CD4-positive, alpha-beta T cell (primary cell): ENCODE measurements at regions not wholly inside any gene's neighbourhood (a gene's known extent, or its start where the extent isn't known, plus 50 kb on each side); places are given as distances from the start of the nearest gene placed in this dataset.

ENCODE experiments used
- ATAC-seq: fragments of 200-7000 bp; cut with Tn5 transposase; one replicate; pipeline ENCODE4 v1.10.0; 2022; ENCODE audit warnings: mild to moderate bottlenecking; ENCODE audit not compliant: poor library complexity
- CTCF ChIA-PET: fragments of 350-600 bp; sonication (Branson Sonifier 250); formaldehyde crosslinking; loops from one replicate; lab custom pipeline; 2021; ENCODE audit warnings: antibody characterized with exemption, inconsistent platforms; lab: Charles Lee
- POLR2A ChIA-PET: fragments of 350-600 bp; sonication (Branson Sonifier 250); formaldehyde crosslinking; loops from one replicate; lab custom pipeline; 2021; ENCODE audit warnings: antibody characterized with exemption, inconsistent platforms; lab: Charles Lee
- DNase-seq, 14 experiments: peaks; one replicate each; pipeline ENCODE4 v3.0.0-alpha.2; 2013 to 2020; ENCODE audit warnings: mixed read lengths in 2 of 14
- H3K27ac ChIP-seq, 2 donors: one replicate each; pipeline versions ENCODE4 v1.5.1 to v1.7.0; 2013; ENCODE audit warnings: low read length in 2 of 2, low read depth in 1 of 2, mild to moderate bottlenecking in 1 of 2
- H3K27me3 ChIP-seq, 2 experiments: 1 replicate in 1 of 2; 2 replicates in 1 of 2; pipeline versions ENCODE4 v1.6.1 to v1.7.0; 2013; ENCODE audit warnings: low read length in 2 of 2, control low read depth in 1 of 2, mild to moderate bottlenecking in 1 of 2, moderate library complexity in 1 of 2; ENCODE audit not compliant: insufficient read depth in 2 of 2, control insufficient read depth in 1 of 2
- H3K36me3 ChIP-seq: one replicate; pipeline ENCODE4 v1.6.1; 2013; ENCODE audit warnings: low read length, control low read depth; ENCODE audit not compliant: insufficient read depth
- H3K4me1 ChIP-seq: one replicate; pipeline ENCODE4 v1.6.1; 2013; ENCODE audit warnings: low read length, control low read depth; ENCODE audit not compliant: insufficient read depth
- H3K4me3 ChIP-seq: one replicate; pipeline ENCODE4 v1.5.1; 2013; ENCODE audit warnings: mild to moderate bottlenecking, low read length, moderate library complexity
- H3K9me3 ChIP-seq, 2 experiments: 1 replicate in 1 of 2; 2 replicates in 1 of 2; pipeline versions ENCODE4 v1.6.1 to v1.7.0; 2013; ENCODE audit warnings: low read length in 2 of 2, mild to moderate bottlenecking in 2 of 2, control low read depth in 1 of 2, moderate library complexity in 1 of 2; ENCODE audit not compliant: control insufficient read depth in 1 of 2, insufficient read depth in 1 of 2
- H3K27ac Mint-ChIP-seq: one replicate; pipeline ENCODE4 v1.8.0; 2020; ENCODE audit warnings: mixed read lengths
- H3K27me3 Mint-ChIP-seq: one replicate; pipeline ENCODE4 v1.8.0; 2021; ENCODE audit warnings: mixed read lengths
- H3K36me3 Mint-ChIP-seq: one replicate; pipeline ENCODE4 v1.8.0; 2021; ENCODE audit warnings: low read depth, mixed read lengths
- H3K4me1 Mint-ChIP-seq: one replicate; pipeline ENCODE4 v1.8.0; 2021; ENCODE audit warnings: low read depth, mixed read lengths
- H3K4me3 Mint-ChIP-seq: one replicate; pipeline ENCODE4 v1.8.0; 2020; ENCODE audit warnings: mild to moderate bottlenecking, mixed read lengths
- H3K9me3 Mint-ChIP-seq: one replicate; pipeline ENCODE4 v1.8.0; 2020; ENCODE audit warnings: mixed read lengths
- intact Hi-C, 2 experiments: fragments of 100-400 bp; cut with DNase I in 1 of 2; cut with micrococcal nuclease in 1 of 2; formaldehyde crosslinking; loops; one replicate each; pipeline versions ENCODE4 v1.15.1 to v1.9.0; 2023 to 2025; cut with DNase I, micrococcal nuclease
- TF ChIP-seq, protein P1 (sequence below): fragments of 200-600 bp; IDR thresholded peaks from one replicate; pipeline ENCODE4 v1.8.0; 2022; ENCODE audit warnings: antibody characterized with exemption, mild to moderate bottlenecking

DNA sequence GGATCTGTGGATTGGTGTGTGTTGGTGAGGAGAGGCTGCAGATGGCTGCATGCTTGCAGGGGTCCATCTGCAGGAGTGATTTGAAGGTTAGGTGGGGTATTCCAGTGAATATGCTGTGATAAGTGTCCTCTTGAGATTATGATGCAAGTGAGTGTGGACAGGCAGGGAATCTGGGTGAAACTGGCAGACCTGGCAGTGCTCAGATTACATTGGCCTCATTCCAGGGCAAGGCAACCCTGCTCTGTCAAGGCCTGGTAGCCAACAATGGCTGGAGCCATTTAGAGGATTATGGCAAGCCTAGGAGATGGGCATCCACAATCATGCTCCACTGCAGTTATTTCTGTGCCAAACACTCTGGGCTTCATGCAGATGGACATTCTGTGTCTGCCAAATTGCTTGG lies 113.9 kb downstream of the RTL3 start:
- intact Hi-C loops: no loop called here
- Mint-ChIP-seq H3K9me3 (peaks cover 12% of the 10 kb centered on the region), H3K36me3 (peaks cover 22% of the 10 kb centered on the region), H3K27ac (no peak overlapping the region), H3K27me3 (no peaks in the 10 kb centered on the region), H3K4me1 (no peaks in the 10 kb centered on the region), H3K4me3 (no peak overlapping the region)
- Histone ChIP-seq H3K27me3 (no peaks in the 10 kb centered on the region), H3K36me3 (no peaks in the 10 kb centered on the region), H3K9me3 (peaks cover 0 to 3% of the 10 kb centered on the region in 2 experiments), H3K4me3 (no peak overlapping the region), H3K4me1 (no peaks in the 10 kb centered on the region), H3K27ac (no peak overlapping the region)
- TF ChIP-seq, protein P1, sequence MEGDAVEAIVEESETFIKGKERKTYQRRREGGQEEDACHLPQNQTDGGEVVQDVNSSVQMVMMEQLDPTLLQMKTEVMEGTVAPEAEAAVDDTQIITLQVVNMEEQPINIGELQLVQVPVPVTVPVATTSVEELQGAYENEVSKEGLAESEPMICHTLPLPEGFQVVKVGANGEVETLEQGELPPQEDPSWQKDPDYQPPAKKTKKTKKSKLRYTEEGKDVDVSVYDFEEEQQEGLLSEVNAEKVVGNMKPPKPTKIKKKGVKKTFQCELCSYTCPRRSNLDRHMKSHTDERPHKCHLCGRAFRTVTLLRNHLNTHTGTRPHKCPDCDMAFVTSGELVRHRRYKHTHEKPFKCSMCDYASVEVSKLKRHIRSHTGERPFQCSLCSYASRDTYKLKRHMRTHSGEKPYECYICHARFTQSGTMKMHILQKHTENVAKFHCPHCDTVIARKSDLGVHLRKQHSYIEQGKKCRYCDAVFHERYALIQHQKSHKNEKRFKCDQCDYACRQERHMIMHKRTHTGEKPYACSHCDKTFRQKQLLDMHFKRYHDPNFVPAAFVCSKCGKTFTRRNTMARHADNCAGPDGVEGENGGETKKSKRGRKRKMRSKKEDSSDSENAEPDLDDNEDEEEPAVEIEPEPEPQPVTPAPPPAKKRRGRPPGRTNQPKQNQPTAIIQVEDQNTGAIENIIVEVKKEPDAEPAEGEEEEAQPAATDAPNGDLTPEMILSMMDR: no peak
- ATAC-seq: no peak
- no peak for DNase-seq
- ChIA-PET CTCF (no interaction called here), POLR2A (no interaction called here)

DNA sequence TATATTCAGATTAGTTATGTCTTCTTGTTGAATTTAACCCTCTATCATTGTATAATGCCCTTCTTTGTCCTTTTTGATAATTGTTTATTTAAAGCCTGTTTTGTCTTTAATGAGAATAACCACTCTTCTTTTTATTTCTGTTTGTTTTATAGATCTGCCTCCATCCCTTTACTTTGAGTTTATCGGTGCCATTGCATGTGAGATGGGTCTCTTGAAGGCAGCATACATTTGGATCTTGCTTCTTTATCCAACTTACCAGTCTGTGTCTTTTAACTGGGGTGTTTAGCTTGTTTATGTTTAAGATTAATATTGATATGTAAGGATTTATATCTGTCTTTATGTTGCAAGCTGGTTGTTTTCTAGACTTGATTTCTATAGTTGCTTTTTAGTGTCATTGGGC lies 115.8 kb downstream of the RTL3 start:
- Mint-ChIP-seq H3K27me3 (no peaks in the 10 kb centered on the region), H3K36me3 (peaks cover 22% of the 10 kb centered on the region), H3K27ac (no peak overlapping the region), H3K4me3 (no peak overlapping the region), H3K4me1 (no peaks in the 10 kb centered on the region), H3K9me3 (peaks cover 12% of the 10 kb centered on the region)
- Histone ChIP-seq H3K4me1 (no peaks in the 10 kb centered on the region), H3K9me3 (peaks cover 0 to 3% of the 10 kb centered on the region in 2 experiments), H3K27me3 (no peaks in the 10 kb centered on the region), H3K4me3 (no peak overlapping the region), H3K36me3 (no peaks in the 10 kb centered on the region), H3K27ac (no peak overlapping the region)
- intact Hi-C loops: no loop called here
- ChIA-PET POLR2A (no interaction called here), CTCF (no interaction called here)
- no peak for ATAC-seq
- no peak for DNase-seq
- TF ChIP-seq, protein P1: no peak

DNA sequence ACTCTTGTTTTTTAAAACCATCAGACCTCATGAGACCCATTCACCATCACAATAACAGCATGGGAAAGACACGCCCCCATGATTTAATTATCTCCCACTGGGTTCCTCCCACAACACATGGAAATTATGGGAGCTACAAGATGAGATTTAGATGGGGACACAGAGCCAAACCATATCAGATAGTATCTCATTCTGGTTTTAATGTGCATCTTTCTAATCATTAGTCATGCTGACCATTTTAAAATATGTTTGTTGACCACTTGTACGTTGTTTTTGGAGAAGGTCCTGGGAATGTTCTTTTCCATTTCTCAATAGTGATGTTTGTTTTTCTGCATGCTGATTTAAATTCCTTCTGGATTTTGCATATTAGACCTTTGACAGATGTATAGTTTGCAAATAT lies 119.0 kb downstream of the RTL3 start:
- H3K4me1 Mint-ChIP-seq: no peaks in the 10 kb centered on the region
- peaks cover 22% of the 10 kb centered on the region for H3K36me3 Mint-ChIP-seq
- TF ChIP-seq, protein P1: no peak
- Histone ChIP-seq H3K27me3 (no peaks in the 10 kb centered on the region), H3K4me1 (no peaks in the 10 kb centered on the region), H3K27ac (no peak overlapping the region), H3K36me3 (no peaks in the 10 kb centered on the region), H3K9me3 (peaks cover 0 to 3% of the 10 kb centered on the region in 2 experiments), H3K4me3 (no peak overlapping the region)
- no peak overlapping the region for H3K27ac Mint-ChIP-seq
- intact Hi-C loops: no loop called here
- peaks cover 12% of the 10 kb centered on the region for H3K9me3 Mint-ChIP-seq
- no peak overlapping the region for H3K4me3 Mint-ChIP-seq
- no peaks in the 10 kb centered on the region for H3K27me3 Mint-ChIP-seq
- POLR2A ChIA-PET: no interaction called here
- CTCF ChIA-PET: no interaction called here
- DNase-seq (no peak), ATAC-seq (no peak)
